Keratinocyte (primary cell): ENCODE measurements at regions not wholly inside any gene's neighbourhood (a gene's known extent, or its start where the extent isn't known, plus 50 kb on each side); places are given as distances from the start of the nearest gene placed in this dataset.
A peak's percentile ranks its signal among the peaks of the same experiment; 100 is the strongest.

Experiments used
- DNase-seq: peaks from one replicate; pipeline ENCODE4 v3.0.0-alpha.2; 2011; ENCODE audit warnings: low read depth, missing footprints, low spot score
- FAIRE-seq: peaks from 2 replicates; lab custom pipeline; 2011; peaks lifted over from hg19 to GRCh38; lab: Jason Lieb, UNC
- H2AFZ ChIP-seq: 2 replicates; pipeline ENCODE4 v1.6.0; 2012; ENCODE audit warnings: low read length, control low read depth, inconsistent platforms; ENCODE audit not compliant: control insufficient read depth
- H3K27ac ChIP-seq: 2 replicates; pipeline ENCODE4 v1.5.1; 2011; ENCODE audit warnings: low read length; ENCODE audit not compliant: control insufficient read depth, insufficient read depth
- H3K27me3 ChIP-seq: 3 replicates; pipeline ENCODE4 v1.6.0; 2011; ENCODE audit warnings: low read length; ENCODE audit not compliant: control insufficient read depth, insufficient read depth; ENCODE audit errors: extremely low read depth
- H3K36me3 ChIP-seq, 2 experiments: 2 replicates in 1 of 2; 3 replicates in 1 of 2; pipeline ENCODE4 v1.5.1; 2011; ENCODE audit warnings: low read length in 2 of 2, mild to moderate bottlenecking in 1 of 2; ENCODE audit not compliant: control insufficient read depth in 2 of 2, insufficient read depth in 2 of 2; ENCODE audit errors: extremely low read depth in 1 of 2
- H3K4me1 ChIP-seq: 3 replicates; pipeline ENCODE4 v1.5.1; 2011; ENCODE audit warnings: low read length; ENCODE audit not compliant: control insufficient read depth, insufficient read depth; ENCODE audit errors: extremely low read depth
- H3K4me2 ChIP-seq: 3 replicates; pipeline ENCODE4 v1.6.0; 2011; ENCODE audit warnings: low read depth, low read length; ENCODE audit not compliant: control insufficient read depth, insufficient read depth; ENCODE audit errors: extremely low read depth
- H3K4me3 ChIP-seq, 3 experiments: fragments of 200-600 bp in 1 of 3; sonication (generic) in 1 of 3; 2 replicates in 2 of 3; 3 replicates in 1 of 3; pipeline ENCODE4 v1.5.1; 2011 to 2016; ENCODE audit warnings: low read length in 3 of 3, mild to moderate bottlenecking in 3 of 3, control low read depth in 2 of 3, inconsistent platforms in 1 of 3, low read depth in 1 of 3, mixed read lengths in 1 of 3, mixed run types in 1 of 3, moderate library complexity in 1 of 3; ENCODE audit not compliant: control insufficient read depth in 2 of 3, insufficient read depth in 2 of 3; ENCODE audit errors: extremely low read depth in 1 of 3
- H3K79me2 ChIP-seq: 2 replicates; pipeline ENCODE4 v1.6.0; 2012; ENCODE audit warnings: low read length; ENCODE audit not compliant: control insufficient read depth, insufficient read depth
- H3K9ac ChIP-seq: 3 replicates; pipeline ENCODE4 v1.6.0; 2011; ENCODE audit warnings: low read length; ENCODE audit not compliant: control insufficient read depth, insufficient read depth; ENCODE audit errors: extremely low read depth
- H3K9me1 ChIP-seq: 3 replicates; pipeline ENCODE4 v1.6.0; 2011; ENCODE audit warnings: low read length; ENCODE audit not compliant: control insufficient read depth, insufficient read depth; ENCODE audit errors: extremely low read depth
- H3K9me3 ChIP-seq: 2 replicates; pipeline ENCODE4 v1.5.1; 2012; ENCODE audit warnings: low read depth, low read length; ENCODE audit not compliant: control insufficient read depth
- H4K20me1 ChIP-seq: 3 replicates; pipeline ENCODE4 v1.6.0; 2011; ENCODE audit warnings: low read length; ENCODE audit not compliant: control insufficient read depth, insufficient read depth; ENCODE audit errors: extremely low read depth
- EZH2 ChIP-seq: IDR thresholded peaks from one replicate; pipeline ENCODE4 v1.6.1; 2012; ENCODE audit warnings: inconsistent platforms, mild to moderate bottlenecking, low read length, moderate library complexity
- dilution Hi-C: fragments of 300-500 bp; cut with MboI; formaldehyde crosslinking; loops from one replicate; pipeline ENCODE4 v1.7.0; 2020; ENCODE audit warnings: low sequenced_read_pairs; ENCODE audit not compliant: extremely low pct_ligation_motif_present
- TF ChIP-seq, protein P1 (sequence below), 3 experiments: IDR thresholded peaks in 1 of 3; conservative IDR thresholded peaks in 1 of 3; optimal IDR thresholded peaks in 1 of 3; 2 replicates in 2 of 3; 3 replicates in 1 of 3; pipeline versions ENCODE3 to v1.5.1; 2011; ENCODE audit warnings: low read length in 3 of 3, mild to moderate bottlenecking in 3 of 3, moderate library complexity in 2 of 3, control low read depth in 1 of 3, inconsistent platforms in 1 of 3; ENCODE audit not compliant: insufficient read depth in 2 of 3; ENCODE audit errors: extremely low read depth in 1 of 3

DNA sequence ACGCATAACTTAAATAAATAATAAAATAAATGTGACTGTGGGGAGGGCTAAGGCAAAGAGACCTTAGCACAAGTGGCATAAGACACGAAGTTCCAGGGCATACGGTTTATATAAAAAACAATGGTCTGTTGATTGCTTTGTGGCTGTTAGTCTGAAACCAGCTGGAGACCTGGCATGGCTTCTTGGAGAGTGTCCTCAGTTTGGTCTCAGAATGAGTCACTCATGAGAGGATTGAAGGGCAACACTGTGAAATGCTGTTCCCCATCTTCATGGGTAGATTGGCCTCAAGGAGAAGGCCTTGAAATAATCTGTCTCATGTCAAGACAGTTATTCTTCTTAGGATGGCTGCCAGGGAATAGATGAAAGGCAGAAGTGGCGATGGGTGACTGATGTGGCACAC lies 62.2 kb downstream of the SOX2 start:
- TF ChIP-seq EZH2: no peak
- TF ChIP-seq, protein P1, sequence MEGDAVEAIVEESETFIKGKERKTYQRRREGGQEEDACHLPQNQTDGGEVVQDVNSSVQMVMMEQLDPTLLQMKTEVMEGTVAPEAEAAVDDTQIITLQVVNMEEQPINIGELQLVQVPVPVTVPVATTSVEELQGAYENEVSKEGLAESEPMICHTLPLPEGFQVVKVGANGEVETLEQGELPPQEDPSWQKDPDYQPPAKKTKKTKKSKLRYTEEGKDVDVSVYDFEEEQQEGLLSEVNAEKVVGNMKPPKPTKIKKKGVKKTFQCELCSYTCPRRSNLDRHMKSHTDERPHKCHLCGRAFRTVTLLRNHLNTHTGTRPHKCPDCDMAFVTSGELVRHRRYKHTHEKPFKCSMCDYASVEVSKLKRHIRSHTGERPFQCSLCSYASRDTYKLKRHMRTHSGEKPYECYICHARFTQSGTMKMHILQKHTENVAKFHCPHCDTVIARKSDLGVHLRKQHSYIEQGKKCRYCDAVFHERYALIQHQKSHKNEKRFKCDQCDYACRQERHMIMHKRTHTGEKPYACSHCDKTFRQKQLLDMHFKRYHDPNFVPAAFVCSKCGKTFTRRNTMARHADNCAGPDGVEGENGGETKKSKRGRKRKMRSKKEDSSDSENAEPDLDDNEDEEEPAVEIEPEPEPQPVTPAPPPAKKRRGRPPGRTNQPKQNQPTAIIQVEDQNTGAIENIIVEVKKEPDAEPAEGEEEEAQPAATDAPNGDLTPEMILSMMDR (optimal IDR thresholded peaks at IDR 0.05 in 1 of 3, IDR thresholded peaks at IDR 0.05 in 1 of 3, conservative IDR thresholded peaks at IDR 0.05 in 1 of 3; ENCODE audit: extremely low read depth in 1 of 3, insufficient read depth in 2 of 3, low read length in 3 of 3): no peak
- H3K36me3 ChIP-seq: no peaks in the 10 kb centered on the region
- H3K9me3 ChIP-seq: no peaks in the 10 kb centered on the region
- no peak overlapping the region for H3K4me2 ChIP-seq
- dilution Hi-C loops: no loop called here
- DNase-seq: no peak
- H2AFZ ChIP-seq: no peak overlapping the region
- H3K9ac ChIP-seq: no peak overlapping the region
- no peaks in the 10 kb centered on the region for H3K27me3 ChIP-seq
- H3K9me1 ChIP-seq: no peaks in the 10 kb centered on the region
- FAIRE-seq: no peak
- H3K27ac ChIP-seq: no peak overlapping the region
- H3K79me2 ChIP-seq: no peaks in the 10 kb centered on the region
- H3K4me1 ChIP-seq: no peaks in the 10 kb centered on the region
- no peaks in the 10 kb centered on the region for H4K20me1 ChIP-seq
- H3K4me3 ChIP-seq: no peak overlapping the region

DNA sequence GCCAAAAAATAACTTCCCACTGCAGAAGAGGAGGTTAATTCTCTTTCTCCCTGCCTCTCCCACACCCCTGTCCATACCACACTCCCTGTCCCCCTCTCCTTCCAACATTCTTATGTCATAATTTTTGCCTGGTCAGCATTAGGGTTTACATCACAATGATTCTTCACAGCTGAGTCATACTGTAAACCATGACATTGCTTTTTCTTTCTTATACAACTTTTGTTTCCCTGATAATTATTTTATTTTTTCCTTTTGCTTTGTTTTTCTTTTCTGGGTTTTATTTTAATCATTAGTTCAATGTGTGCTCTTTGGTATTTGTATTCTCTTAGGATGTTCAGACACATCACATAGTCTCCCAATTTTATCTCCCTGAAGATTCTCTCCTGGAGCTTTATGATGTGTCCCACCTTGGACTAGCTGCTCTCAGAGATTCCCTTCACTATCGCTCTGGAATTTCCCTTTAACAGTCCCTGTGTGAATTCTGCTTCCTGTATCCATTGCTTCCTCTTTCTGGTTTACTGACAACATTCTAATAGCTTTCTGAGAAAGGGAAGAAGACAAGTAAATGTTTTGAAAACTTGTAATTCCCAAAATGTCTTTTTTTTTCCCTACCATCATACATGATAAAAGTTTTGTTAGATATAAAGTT lies 70.7 kb downstream of the SOX2 start:
- no peaks in the 10 kb centered on the region for H3K9me1 ChIP-seq
- no peaks in the 10 kb centered on the region for H4K20me1 ChIP-seq
- no peaks in the 10 kb centered on the region for H3K27me3 ChIP-seq
- H3K4me1 ChIP-seq: peaks cover 4% of the 10 kb centered on the region
- peak overlapping the region; percentile 74 for H2AFZ ChIP-seq
- H3K79me2 ChIP-seq: no peaks in the 10 kb centered on the region
- dilution Hi-C loops: no loop called here
- no peaks in the 10 kb centered on the region for H3K9me3 ChIP-seq
- DNase-seq (peak; percentile 4), FAIRE-seq (no peak)
- H3K27ac ChIP-seq: peak overlapping the region; percentile 10
- H3K4me2 ChIP-seq: peak overlapping the region; percentile 47
- no peak overlapping the region for H3K9ac ChIP-seq
- no peak for TF ChIP-seq EZH2
- H3K4me3 ChIP-seq: no peak overlapping the region
- no peaks in the 10 kb centered on the region for H3K36me3 ChIP-seq

DNA sequence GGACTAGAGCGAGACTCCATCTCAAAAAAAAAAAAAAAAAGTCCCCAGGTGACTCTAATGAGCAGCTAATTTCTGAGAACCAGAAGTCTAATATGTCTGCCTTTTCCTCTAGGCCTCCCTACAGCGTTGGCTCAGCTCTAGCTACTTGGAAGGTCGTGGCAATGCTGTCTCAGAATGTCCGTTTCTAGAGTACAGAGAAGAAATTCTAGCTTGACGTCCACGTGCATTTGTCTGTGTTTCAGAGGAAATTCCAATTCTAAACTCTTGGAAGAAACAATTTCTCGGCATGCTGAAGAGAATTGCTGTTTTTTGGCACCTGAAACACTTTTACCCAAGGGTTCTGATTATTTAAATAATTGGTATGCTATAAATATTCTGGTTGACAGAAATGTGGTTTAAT lies 78.8 kb downstream of the SOX2 start:
- Histone ChIP-seq H3K79me2 (no peaks in the 10 kb centered on the region), H3K4me1 (no peaks in the 10 kb centered on the region), H3K9me1 (no peaks in the 10 kb centered on the region), H3K9ac (no peak overlapping the region), H4K20me1 (no peaks in the 10 kb centered on the region), H3K27me3 (no peaks in the 10 kb centered on the region), H3K9me3 (no peaks in the 10 kb centered on the region), H3K36me3 (no peaks in the 10 kb centered on the region), H3K4me2 (no peak overlapping the region), H3K4me3 (no peak overlapping the region), H3K27ac (no peak overlapping the region), H2AFZ (no peak overlapping the region)
- DNase-seq: no peak
- TF ChIP-seq EZH2: no peak
- TF ChIP-seq, protein P1 (optimal IDR thresholded peaks at IDR 0.05 in 1 of 3, IDR thresholded peaks at IDR 0.05 in 1 of 3, conservative IDR thresholded peaks at IDR 0.05 in 1 of 3; ENCODE audit: extremely low read depth in 1 of 3, insufficient read depth in 2 of 3, low read length in 3 of 3): no peak
- no peak for FAIRE-seq
- dilution Hi-C loops: no loop called here
